ENCODE measurements at regions not wholly inside any gene's neighbourhood (a gene's known extent, or its start where the extent isn't known, plus 50 kb on each side); places are given as distances from the start of the nearest gene placed in this dataset.
"Not testable (repeated sequence)": the region's sequence is repeated elsewhere in the genome, so short reads cannot be mapped to it uniquely, and the experiment has no call there.

- peak; percentile 17 for DNase-seq
Measured at GRCh38 chr11:70885281-70886231, 366.8 kb downstream of the SHANK2 start.

DNA sequence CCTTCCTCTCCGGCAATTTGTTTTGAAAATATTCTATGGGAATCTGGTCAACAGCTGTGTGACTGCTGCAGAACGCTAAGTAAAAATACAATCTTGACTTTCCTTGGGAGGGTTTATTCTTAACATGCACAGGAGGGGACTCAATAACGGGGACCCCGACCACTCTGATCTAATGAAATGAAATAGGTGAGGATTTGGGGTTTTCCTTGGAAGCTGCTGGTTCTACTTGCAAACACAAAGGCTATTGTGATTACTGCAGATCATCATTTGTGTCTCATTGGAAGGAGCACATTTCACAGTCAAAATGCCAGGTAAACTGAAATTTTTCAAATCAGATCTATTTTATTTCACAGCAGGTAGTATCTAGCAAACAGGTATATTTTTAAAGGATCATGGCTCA, 366.1 kb downstream of the SHANK2 start:
- DNase-seq, result no peak

DNA sequence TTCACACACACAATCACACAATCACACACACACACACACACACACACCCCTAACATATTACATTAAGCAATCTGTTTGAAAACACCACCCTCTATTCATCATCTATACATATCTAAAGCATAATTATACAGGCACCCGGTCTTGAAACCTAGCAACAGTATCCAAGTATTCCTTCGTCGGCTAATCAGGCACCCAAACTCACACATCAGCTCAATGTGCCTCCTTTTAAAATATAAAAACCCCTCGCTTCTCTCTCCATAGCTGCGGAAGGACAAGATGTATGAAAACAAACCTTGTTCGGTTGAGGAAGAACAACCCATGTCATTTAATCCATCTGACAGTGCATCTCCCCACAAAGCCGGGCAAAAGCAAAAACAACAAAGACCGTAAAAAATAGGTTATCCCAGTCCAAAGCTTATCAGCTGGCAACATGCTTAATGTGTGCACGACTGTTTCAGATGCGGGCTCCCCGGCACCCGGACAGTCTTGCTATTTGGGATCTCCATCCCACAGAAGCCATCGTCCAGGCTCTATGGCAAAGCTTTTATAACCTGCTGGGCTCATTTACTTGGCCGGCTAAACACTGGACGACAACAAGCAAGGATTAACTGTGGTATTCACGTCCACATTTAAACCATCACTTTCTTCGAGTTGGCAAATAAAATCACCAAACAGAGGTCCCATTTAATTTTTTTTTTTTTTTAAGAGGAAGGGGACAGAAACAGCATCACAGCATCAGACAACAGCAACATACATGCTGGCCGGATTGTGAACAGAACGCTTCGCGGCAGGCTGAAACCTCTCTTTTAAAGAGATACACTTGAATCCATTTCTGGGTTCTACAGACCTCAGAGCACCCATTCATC, 365.5 kb downstream of the SHANK2 start:
- no peak for DNase-seq

- DNase-seq, result no peak
Measured at GRCh38 chr11:70887542-70887827, 364.9 kb downstream of the SHANK2 start.

- no peak for DNase-seq
Measured at GRCh38 chr11:70888061-70888460, 364.3 kb downstream of the SHANK2 start.

GRCh38 chr11:70889411-70889810, 363.0 kb downstream of the SHANK2 start:
- DNase-seq, result no peak

DNA sequence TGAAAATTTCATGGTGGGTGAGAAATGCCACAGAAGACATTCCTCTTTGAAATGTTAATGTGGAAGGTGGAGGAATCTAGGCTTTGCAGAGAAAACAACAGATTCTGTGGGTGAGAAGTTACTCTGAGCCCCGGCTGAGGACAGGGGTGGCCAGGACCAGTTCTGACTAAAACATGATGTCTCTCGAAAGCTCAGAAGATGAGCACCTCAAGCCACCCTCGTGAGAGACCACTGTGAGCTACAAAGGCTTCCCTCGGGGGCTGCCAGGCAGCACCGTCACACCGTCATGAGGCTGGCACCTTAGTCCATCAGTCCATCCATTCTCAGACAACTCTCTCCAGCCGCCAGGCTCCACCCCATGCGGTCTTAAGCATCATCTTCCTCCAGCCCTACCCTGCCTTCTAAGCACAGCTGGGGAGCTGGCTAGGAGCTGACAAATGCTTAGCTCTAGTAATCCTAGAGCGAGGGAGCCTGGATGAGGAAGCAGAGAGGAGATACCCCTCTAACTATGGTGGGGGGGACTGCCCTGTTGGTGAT, 360.5 kb downstream of the SHANK2 start:
- no peak for DNase-seq

GRCh38 chr11:70892889-70893288, 359.5 kb downstream of the SHANK2 start:
- DNase-seq, result no peak

GRCh38 chr11:70894566-70895365, 357.6 kb downstream of the SHANK2 start:
- no peak for DNase-seq

- DNase-seq, result no peak
Measured at GRCh38 chr11:70895366-70895670, 357.1 kb downstream of the SHANK2 start.

- DNase-seq, result no peak
Measured at GRCh38 chr11:70897429-70897828, 354.9 kb downstream of the SHANK2 start.

GRCh38 chr11:70899616-70900015, 352.8 kb downstream of the SHANK2 start:
- DNase-seq, result no peak

GRCh38 chr11:70900540-70900939, 351.8 kb downstream of the SHANK2 start:
- DNase-seq, result no peak

GRCh38 chr11:70901951-70902521, 350.3 kb downstream of the SHANK2 start:
- DNase-seq, result no peak

GRCh38 chr11:70903229-70903628, 349.1 kb downstream of the SHANK2 start:
- not testable (repeated sequence) for DNase-seq

DNA sequence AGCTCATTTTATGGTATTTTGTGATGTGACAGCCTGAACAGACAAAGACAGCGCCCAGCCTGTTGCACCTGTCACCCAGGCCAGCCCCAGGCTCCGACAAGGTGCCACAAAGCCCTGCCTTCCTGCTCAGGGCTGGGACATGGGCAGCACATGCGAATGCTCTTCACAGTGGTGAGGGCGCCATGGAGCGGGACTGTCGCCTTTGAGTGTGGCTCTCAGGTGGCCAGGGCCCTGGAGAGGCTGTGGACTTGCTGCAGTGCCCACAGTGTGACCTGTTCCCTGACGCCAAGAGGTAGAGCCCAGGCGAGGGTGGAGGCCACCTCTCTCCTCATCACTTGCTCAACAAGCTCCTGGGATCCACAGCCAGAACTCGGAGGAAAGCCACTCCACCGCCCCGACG, 346.3 kb downstream of the SHANK2 start:
- DNase-seq, result no peak

DNA sequence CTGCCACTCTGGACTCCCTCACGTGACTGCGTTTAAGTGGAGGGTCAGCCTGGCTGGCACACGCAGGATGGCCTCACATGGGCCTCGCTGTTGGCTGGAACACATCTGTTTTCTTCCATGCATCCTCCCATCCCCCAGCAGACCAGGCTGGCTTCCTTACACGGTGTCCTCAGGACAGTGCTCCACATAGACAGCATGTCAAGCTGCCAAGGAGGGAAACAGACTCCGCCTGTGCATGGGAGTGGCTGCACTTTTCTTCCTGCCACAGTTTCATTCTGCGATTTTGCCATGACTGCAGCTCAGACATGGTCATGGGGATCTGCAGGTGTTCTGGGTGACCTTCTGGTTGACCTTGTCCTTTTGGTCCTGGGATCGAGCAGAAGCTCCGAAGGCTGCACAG, 344.2 kb downstream of the SHANK2 start:
- no peak for DNase-seq

GRCh38 chr11:70910835-70911234, 341.5 kb downstream of the SHANK2 start:
- DNase-seq, result no peak

GRCh38 chr11:70912226-70912840, 340.0 kb downstream of the SHANK2 start:
- no peak for DNase-seq

- DNase-seq, result peak; percentile 99
Measured at GRCh38 chr11:70913715-70914231, 338.6 kb downstream of the SHANK2 start.

DNA sequence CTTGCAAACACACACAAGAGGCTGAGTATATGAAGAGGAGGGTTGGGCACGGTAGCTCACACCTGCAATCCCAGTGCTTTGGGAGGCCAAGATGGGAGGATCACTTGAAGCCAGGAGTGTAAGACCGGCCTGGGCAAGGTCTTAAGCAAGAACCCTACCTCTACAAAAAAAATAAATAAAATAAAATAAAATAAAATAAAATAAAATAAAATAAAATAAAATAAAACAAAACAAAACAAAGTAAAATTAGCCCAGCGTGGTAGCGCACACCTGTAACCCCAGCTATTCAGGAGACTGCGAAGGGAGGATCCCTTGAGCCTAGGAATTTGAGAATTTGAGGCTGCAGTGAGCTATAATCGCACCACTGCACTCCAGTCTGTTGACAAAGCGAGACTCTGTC, 337.9 kb downstream of the SHANK2 start:
- DNase-seq, result no peak
